NCI-H510A treated with DMSO at 0.1 percent for 48 hours (cell line): ENCODE measurements at regions not wholly inside any gene's neighbourhood (a gene's known extent, or its start where the extent isn't known, plus 50 kb on each side); places are given as distances from the start of the nearest gene placed in this dataset.
A peak's percentile ranks its signal among the peaks of the same experiment; 100 is the strongest.

ENCODE experiments used
- DNase-seq: peaks from one replicate; lab custom pipeline; 2025; lab: John Stamatoyannopoulos, UW

- no peak for DNase-seq
Observed at GRCh38 chr12:45627407-45628069, 102.0 kb upstream of the ARID2 start.

- no peak for DNase-seq
Observed at GRCh38 chr12:45629292-45629691, 100.2 kb upstream of the ARID2 start.

GRCh38 chr12:45633733-45634132 lies 95.8 kb upstream of the ARID2 start:
- no peak for DNase-seq

- no peak for DNase-seq
Observed at GRCh38 chr12:45634273-45634917, 95.1 kb upstream of the ARID2 start.

GRCh38 chr12:45637242-45637641 lies 92.3 kb upstream of the ARID2 start:
- DNase-seq, result no peak

GRCh38 chr12:45637706-45638105 lies 91.8 kb upstream of the ARID2 start:
- DNase-seq, result no peak

GRCh38 chr12:45638386-45638785 lies 91.1 kb upstream of the ARID2 start:
- DNase-seq, result no peak

GRCh38 chr12:45644541-45644940 lies 85.0 kb upstream of the ARID2 start:
- DNase-seq, result no peak

GRCh38 chr12:45646851-45647581 lies 82.5 kb upstream of the ARID2 start:
- no peak for DNase-seq

- DNase-seq, result no peak
Observed at GRCh38 chr12:45648070-45648469, 81.4 kb upstream of the ARID2 start.

GRCh38 chr12:45651029-45651428 lies 78.5 kb upstream of the ARID2 start:
- DNase-seq, result no peak

GRCh38 chr12:45654002-45654665 lies 75.4 kb upstream of the ARID2 start:
- no peak for DNase-seq

GRCh38 chr12:45655186-45655585 lies 74.3 kb upstream of the ARID2 start:
- DNase-seq, result peak; percentile 49

- DNase-seq, result no peak
Observed at GRCh38 chr12:45655743-45656142, 73.8 kb upstream of the ARID2 start.

GRCh38 chr12:45658020-45658419 lies 71.5 kb upstream of the ARID2 start:
- no peak for DNase-seq

GRCh38 chr12:45660330-45660729 lies 69.2 kb upstream of the ARID2 start:
- no peak for DNase-seq

GRCh38 chr12:45663455-45663854 lies 66.1 kb upstream of the ARID2 start:
- DNase-seq, result no peak

- DNase-seq, result no peak
Observed at GRCh38 chr12:45665941-45666340, 63.6 kb upstream of the ARID2 start.

GRCh38 chr12:45666396-45666795 lies 63.1 kb upstream of the ARID2 start:
- no peak for DNase-seq

- no peak for DNase-seq
Observed at GRCh38 chr12:45666816-45667215, 62.7 kb upstream of the ARID2 start.

GRCh38 chr12:45667761-45668160 lies 61.7 kb upstream of the ARID2 start:
- no peak for DNase-seq

- no peak for DNase-seq
Observed at GRCh38 chr12:45668641-45669040, 60.9 kb upstream of the ARID2 start.

GRCh38 chr12:45669093-45669492 lies 60.4 kb upstream of the ARID2 start:
- DNase-seq, result no peak
